Breast epithelium (tissue), 4 donors: ENCODE measurements at regions not wholly inside any gene's neighbourhood (a gene's known extent, or its start where the extent isn't known, plus 50 kb on each side); places are given as distances from the start of the nearest gene placed in this dataset.

Source experiments
- DNase-seq, 2 donors: peaks; one replicate each; pipeline ENCODE4 v3.0.0-alpha.2; 2019; ENCODE audit warnings: low spot score in 2 of 2
- H3K27ac ChIP-seq, 2 donors: fragments of 200-600 bp; sonication (generic) in 1 of 2; one replicate each; pipeline ENCODE4 v1.5.1; 2016 to 2019; ENCODE audit warnings: mild to moderate bottlenecking in 1 of 2
- H3K27me3 ChIP-seq, 2 donors: fragments of 200-600 bp; sonication (generic) in 1 of 2; one replicate each; pipeline versions ENCODE4 v1.5.1 to v1.6.0; 2017 to 2019; ENCODE audit warnings: control low read depth in 1 of 2, mild to moderate bottlenecking in 1 of 2
- H3K36me3 ChIP-seq: fragments of 200-600 bp; one replicate; pipeline ENCODE4 v1.5.1; 2019
- H3K4me1 ChIP-seq, 2 donors: fragments of 200-600 bp; sonication (generic); one replicate each; pipeline ENCODE4 v1.5.1; 2016 to 2019; ENCODE audit warnings: control low read depth in 1 of 2
- H3K4me3 ChIP-seq, 3 donors: fragments of 200-600 bp; sonication (generic); 1 replicate in 2 of 3; 2 replicates in 1 of 3; pipeline ENCODE4 v1.5.1; 2016 to 2019; ENCODE audit warnings: mild to moderate bottlenecking in 3 of 3, moderate library complexity in 2 of 3
- H3K9me3 ChIP-seq, 2 donors: fragments of 200-600 bp; sonication (generic) in 1 of 2; one replicate each; pipeline ENCODE4 v1.5.1; 2016 to 2019; ENCODE audit warnings: control low read depth in 1 of 2
- POLR2A ChIP-seq: fragments of 450-650 bp; IDR thresholded peaks from one replicate; pipeline ENCODE4 v1.6.1; 2016; ENCODE audit warnings: antibody characterized with exemption, mild to moderate bottlenecking, moderate library complexity
- POLR2AphosphoS5 ChIP-seq, 3 donors: sonication (generic); formaldehyde crosslinking; IDR thresholded peaks; one replicate each; pipeline ENCODE4 v1.6.1; 2017; ENCODE audit warnings: antibody characterized with exemption in 3 of 3
- intact Hi-C: fragments of 100-400 bp; cut with DNase I; formaldehyde crosslinking; loops from one replicate; pipeline ENCODE4 v1.15.1; 2023; ENCODE audit warnings: low total_unique reads
- TF ChIP-seq, protein P1 (sequence below), 3 donors: fragments of 450-650 bp; IDR thresholded peaks; one replicate each; pipeline ENCODE4 v1.5.1; 2016 to 2017; ENCODE audit warnings: antibody characterized with exemption in 3 of 3, mild to moderate bottlenecking in 3 of 3, moderate library complexity in 3 of 3

GRCh38 chr6:167449094-167449861 lies 124.4 kb downstream of the TTLL2 start:
- Histone ChIP-seq H3K4me1 (no peaks in the 10 kb centered on the region), H3K27ac (no peak overlapping the region), H3K27me3 (no peaks in the 10 kb centered on the region), H3K4me3 (no peak overlapping the region), H3K36me3 (no peaks in the 10 kb centered on the region), H3K9me3 (no peaks in the 10 kb centered on the region)
- DNase-seq, result no peak
- intact Hi-C loops, result no loop called here
- TF ChIP-seq POLR2AphosphoS5 (IDR thresholded peaks at IDR 0.05), result no peak
- TF ChIP-seq, protein P1, sequence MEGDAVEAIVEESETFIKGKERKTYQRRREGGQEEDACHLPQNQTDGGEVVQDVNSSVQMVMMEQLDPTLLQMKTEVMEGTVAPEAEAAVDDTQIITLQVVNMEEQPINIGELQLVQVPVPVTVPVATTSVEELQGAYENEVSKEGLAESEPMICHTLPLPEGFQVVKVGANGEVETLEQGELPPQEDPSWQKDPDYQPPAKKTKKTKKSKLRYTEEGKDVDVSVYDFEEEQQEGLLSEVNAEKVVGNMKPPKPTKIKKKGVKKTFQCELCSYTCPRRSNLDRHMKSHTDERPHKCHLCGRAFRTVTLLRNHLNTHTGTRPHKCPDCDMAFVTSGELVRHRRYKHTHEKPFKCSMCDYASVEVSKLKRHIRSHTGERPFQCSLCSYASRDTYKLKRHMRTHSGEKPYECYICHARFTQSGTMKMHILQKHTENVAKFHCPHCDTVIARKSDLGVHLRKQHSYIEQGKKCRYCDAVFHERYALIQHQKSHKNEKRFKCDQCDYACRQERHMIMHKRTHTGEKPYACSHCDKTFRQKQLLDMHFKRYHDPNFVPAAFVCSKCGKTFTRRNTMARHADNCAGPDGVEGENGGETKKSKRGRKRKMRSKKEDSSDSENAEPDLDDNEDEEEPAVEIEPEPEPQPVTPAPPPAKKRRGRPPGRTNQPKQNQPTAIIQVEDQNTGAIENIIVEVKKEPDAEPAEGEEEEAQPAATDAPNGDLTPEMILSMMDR (IDR thresholded peaks at IDR 0.05), result no peak
- no peak for TF ChIP-seq POLR2A

DNA sequence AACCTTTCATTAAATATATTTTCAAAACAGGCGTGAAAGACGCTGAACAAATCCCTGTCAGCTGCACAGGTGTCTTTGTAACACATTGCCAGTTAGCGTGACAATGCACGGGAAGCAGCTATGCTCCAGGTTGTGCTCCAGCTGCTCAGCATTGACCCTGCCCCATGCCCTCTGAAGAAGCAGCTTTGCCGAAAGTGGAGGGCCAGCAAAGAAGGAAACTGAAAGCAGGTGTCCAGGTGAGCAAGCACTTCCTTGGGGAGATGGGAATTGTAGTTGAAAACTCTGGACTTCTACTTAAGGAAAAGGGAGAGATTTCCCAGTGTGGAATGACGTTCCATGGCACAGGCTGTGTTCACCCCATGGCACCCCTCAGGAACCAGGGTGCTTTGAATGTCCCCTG lies 125.7 kb downstream of the TTLL2 start:
- no peak overlapping the region for H3K27ac ChIP-seq
- no peaks in the 10 kb centered on the region for H3K9me3 ChIP-seq
- H3K4me3 ChIP-seq, result no peak overlapping the region
- no peaks in the 10 kb centered on the region for H3K27me3 ChIP-seq
- no peaks in the 10 kb centered on the region for H3K4me1 ChIP-seq
- intact Hi-C loops, result no loop called here
- no peak for DNase-seq
- H3K36me3 ChIP-seq, result no peaks in the 10 kb centered on the region
- no peak for TF ChIP-seq POLR2A
- TF ChIP-seq POLR2AphosphoS5 (IDR thresholded peaks at IDR 0.05), result no peak
- TF ChIP-seq, protein P1 (IDR thresholded peaks at IDR 0.05), result no peak

GRCh38 chr6:167452338-167453081 lies 127.6 kb downstream of the TTLL2 start:
- Histone ChIP-seq H3K4me1 (no peaks in the 10 kb centered on the region), H3K4me3 (no peak overlapping the region), H3K27ac (no peak overlapping the region), H3K27me3 (no peaks in the 10 kb centered on the region), H3K36me3 (no peaks in the 10 kb centered on the region), H3K9me3 (no peaks in the 10 kb centered on the region)
- TF ChIP-seq POLR2AphosphoS5 (IDR thresholded peaks at IDR 0.05), result no peak
- TF ChIP-seq, protein P1 (IDR thresholded peaks at IDR 0.05), result no peak
- TF ChIP-seq POLR2A, result no peak
- intact Hi-C loops, result no loop called here
- no peak for DNase-seq

DNA sequence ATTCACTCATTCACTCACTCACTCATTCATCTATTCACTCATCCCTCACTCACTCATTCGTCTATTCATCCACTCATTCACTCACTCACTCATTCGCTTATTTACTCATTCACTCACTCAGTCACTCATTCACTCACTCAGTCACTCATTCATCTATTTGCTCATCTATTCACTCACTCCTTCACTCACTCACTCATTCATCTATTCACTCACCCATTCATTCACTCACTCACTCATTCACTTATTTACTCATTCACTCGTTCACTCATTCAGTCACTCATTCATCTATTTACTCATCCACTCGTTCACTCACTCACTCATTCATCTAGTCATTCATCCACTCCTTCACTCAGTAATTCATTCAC lies 128.2 kb downstream of the TTLL2 start:
- no peaks in the 10 kb centered on the region for H3K36me3 ChIP-seq
- H3K4me1 ChIP-seq, result no peaks in the 10 kb centered on the region
- intact Hi-C loops, result no loop called here
- no peak for DNase-seq
- no peak overlapping the region for H3K27ac ChIP-seq
- H3K9me3 ChIP-seq, result no peaks in the 10 kb centered on the region
- H3K27me3 ChIP-seq, result no peaks in the 10 kb centered on the region
- no peak overlapping the region for H3K4me3 ChIP-seq
- TF ChIP-seq POLR2AphosphoS5 (IDR thresholded peaks at IDR 0.05) (no peak), POLR2A (no peak)
- TF ChIP-seq, protein P1 (IDR thresholded peaks at IDR 0.05), result no peak

- no peak for DNase-seq
- Histone ChIP-seq H3K27me3 (no peaks in the 10 kb centered on the region), H3K27ac (no peak overlapping the region), H3K9me3 (no peaks in the 10 kb centered on the region), H3K36me3 (no peaks in the 10 kb centered on the region), H3K4me3 (no peak overlapping the region), H3K4me1 (no peaks in the 10 kb centered on the region)
- intact Hi-C loops, result no loop called here
- no peak for TF ChIP-seq POLR2AphosphoS5 (IDR thresholded peaks at IDR 0.05)
- no peak for TF ChIP-seq POLR2A
- TF ChIP-seq, protein P1 (IDR thresholded peaks at IDR 0.05), result no peak
These were observed 129.1 kb downstream of the TTLL2 start for GRCh38 chr6:167454003-167454402.
